ENCODE measurements at regions not wholly inside any gene's neighbourhood (a gene's known extent, or its start where the extent isn't known, plus 50 kb on each side); places are given as distances from the start of the nearest gene placed in this dataset.
"Not testable (repeated sequence)": the region's sequence is repeated elsewhere in the genome, so short reads cannot be mapped to it uniquely, and the experiment has no call there.

DNA sequence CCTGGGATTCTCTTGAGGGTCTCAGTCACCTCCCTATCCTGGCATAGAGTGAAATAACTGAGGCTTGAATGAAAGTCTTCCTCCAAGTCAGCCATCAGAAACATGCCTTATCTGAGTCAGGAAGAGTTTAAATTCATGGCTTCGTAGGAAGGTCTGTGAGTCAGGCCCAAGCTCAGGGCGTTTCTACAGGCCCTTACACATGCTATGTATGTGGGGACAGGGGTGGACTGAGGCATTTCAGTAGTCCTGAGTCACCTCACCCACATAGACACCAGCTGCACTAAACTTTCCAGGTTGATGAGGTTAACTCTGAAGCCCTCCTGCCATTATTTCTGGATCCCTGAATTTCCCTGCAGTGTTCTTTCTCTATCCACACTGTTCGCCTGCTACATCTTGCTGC lies 134.6 kb upstream of the RCN1 start:
- no peak for DNase-seq

DNA sequence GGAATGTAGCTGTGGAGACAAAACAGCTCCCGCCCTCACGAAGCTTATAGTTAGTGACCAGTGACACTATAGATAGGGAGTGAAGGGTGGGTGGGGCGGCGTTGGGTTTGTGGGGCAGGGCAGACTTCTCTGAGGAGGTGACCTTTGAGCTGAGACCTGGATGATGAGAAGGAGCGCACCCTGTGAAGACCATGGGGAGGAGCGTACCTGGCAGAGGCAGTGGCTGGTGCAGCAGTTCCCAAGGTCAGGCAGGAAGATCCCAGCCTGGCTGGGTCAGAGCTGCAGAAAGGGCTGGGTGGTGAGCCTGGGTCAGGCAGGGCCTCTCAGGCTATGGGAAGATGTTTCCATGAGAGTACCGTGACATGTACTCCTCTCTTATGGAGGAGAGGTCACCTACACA lies 135.0 kb upstream of the RCN1 start:
- DNase-seq, result no peak

DNA sequence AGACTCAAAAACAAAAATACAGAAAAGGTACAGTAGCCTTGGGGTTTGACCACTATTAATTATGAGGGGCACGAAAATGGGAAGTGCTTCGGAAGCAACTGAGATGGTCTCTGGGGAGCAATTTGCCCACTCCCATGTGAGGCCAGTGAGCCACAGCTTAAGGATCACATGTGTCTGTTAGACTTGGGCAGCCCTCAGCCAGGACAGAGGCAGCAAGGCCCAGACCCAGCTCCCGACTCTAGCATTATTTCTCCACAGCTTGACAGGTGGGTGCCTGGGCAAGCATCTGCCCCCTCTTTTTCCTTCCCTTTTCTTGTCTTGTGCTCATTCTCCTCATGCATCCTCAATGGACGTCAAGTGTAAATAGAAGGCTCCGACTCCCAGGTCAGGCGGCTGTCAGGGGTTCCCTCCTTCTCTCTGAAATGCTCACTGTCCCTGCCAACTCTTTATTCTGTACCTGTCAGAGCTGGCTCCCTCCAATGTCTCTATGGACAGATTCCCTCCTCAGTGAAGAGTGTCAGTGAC lies 137.0 kb upstream of the RCN1 start:
- DNase-seq, result no peak

DNA sequence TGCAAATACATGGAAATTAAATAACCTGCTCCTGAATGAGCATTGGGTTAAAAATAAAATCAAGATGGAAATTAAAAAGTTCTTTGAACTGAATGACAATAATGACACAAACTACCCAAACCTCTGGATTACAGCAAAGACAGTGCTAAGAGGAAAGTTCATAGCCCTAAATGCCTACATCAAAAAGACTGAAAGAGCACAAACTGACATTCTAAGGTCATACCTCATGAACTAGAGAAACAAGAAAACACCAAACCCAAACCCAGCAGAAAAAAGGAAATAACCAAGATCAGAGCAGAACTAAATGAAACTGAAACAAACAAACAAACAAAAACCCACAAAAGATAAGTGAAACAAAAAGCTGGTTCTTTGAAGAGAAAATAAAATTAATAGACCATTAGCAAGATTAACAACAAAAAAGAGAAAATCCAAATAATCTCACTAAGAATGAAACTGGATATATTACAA lies 138.6 kb upstream of the PAX6 start:
- DNase-seq, result not testable (repeated sequence)

DNA sequence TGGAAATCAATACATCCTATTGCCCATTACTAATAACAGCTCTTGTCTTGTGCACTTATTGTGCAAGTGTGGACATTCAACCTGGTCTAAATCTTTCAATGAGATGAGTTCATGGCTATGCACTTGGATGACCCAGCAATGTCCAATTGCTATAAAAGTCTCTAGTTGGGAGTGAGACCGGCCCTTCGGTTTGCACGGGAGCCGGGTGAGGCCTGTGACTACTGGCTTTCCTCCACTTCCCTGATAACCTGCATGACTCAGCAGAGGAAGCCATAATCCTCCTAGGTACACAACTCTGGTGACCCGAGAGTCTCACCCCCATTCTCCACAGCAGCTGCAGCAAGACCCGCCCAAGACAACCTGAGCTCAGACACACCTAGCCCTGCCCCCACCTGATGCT lies 135.9 kb upstream of the PAX6 start:
- no peak for DNase-seq

DNA sequence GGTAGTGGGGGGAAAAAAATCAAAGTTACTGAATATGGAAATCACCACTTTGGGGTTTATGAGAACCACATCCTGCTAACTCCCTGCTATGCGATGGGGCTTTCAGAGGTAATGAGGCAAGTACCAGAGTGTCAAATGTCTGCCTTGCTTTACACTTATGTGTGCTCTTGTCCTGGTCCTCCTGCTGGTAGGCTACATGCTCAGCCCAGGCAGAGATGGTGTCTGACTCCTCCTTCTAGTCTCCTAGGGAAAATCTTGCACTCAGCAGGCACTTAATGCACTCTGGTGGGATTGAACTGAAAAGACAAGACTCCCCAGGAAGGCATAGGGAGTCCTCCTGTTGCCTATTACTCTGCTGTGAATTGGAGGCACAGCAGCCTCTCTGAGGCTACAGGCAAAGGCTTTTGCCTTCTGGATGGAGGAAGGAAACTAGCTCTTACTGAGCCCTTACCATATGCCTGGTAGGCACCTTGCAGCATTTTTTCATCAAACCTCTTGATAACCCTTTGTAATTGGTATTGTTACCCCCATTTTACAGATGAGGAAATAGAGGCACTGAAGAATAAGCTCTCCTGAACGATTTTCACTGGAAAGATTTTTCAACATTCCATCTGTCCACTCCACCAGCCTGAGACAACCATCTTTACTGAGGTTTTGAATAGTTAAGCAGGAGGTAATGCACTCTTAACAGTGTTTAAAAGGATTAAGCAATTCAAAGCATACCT lies 132.1 kb upstream of the PAX6 start:
- no peak for DNase-seq

DNA sequence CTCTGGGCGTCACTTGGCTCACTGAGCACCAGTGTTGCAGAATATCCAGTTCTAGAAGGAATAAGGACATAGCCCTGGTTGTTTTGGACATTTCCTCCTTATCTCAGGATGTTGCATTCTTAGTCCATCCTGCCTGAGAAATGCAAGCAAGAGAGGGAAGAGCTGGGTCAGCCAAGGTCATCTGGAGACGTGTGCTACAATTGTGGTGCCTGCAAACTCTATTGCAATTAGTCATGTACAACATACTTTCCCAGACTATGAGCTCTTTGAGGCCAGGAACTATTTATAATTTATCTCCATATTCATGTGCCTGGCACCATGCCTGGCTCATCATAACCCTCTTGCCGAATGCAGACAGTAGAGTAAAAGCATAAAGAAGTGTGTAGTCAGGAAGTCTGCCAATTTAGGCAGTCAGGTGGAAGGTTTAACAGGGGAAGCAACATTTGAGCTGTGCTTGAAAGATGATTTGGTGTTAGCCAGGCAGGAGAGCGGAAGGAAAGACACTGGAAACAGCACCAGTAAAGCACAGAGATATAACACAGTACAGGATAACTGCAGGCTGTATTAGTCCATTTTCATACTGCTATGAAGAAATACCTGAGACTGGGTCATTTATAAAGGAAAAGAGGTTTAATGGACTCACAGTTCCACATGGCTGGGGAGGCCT lies 129.4 kb upstream of the PAX6 start:
- DNase-seq, result no peak

DNA sequence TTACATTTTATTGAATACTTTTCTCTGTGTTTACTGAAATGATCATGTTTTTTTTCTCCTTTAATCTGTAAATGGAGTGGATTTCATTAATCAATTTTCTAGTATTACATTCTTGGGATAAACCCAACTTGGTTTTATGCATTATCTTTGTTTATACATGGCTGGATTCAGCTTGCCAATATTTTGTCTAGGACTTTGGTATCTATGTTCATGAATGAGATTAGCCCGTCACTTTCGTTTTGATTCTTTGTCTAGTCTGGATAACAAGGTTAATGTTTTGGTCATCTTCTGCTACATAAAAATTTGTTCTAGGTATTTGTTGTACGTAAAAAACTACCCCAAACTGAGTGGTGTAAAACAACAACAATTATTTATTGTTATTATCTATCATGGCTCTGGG lies 127.9 kb upstream of the PAX6 start:
- DNase-seq, result no peak

DNA sequence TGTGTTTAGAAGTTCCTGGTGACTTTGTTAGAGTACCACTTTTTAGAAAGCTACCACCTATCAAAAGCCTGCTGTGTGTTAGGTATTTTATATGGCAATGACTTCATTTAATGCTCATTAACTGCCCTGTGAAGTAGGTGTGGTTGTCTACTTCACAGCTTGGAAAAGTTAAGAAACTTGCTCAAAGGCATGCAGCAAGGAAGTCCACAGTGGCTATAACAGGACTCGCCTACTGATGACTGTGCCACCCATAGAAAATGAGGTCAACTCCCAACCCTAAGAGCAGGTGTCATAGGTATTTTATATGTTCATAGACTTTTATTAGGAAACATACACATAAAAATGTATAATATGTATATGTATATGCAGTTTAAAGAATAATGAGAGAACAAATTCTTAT lies 125.2 kb upstream of the PAX6 start:
- no peak for DNase-seq

DNA sequence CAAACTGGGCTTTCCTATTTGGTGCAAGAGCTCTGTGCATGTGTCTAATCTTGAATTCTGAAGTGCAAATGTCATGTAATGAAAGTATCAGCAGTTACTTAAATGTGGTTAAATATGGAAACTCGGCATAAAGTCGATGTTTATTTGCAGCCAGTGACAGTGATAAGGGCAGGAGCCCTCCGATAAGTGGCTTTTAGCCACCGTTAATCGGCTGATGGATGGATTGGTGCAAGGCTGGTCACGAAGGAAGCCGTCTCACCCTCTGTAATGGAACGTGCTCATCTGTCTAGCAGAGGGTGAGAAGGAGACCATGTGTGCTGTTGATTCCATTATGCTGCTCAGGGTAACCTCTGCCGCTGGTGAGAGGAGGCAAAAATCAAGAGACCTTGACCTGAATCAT lies 121.8 kb upstream of the PAX6 start:
- no peak for DNase-seq

DNA sequence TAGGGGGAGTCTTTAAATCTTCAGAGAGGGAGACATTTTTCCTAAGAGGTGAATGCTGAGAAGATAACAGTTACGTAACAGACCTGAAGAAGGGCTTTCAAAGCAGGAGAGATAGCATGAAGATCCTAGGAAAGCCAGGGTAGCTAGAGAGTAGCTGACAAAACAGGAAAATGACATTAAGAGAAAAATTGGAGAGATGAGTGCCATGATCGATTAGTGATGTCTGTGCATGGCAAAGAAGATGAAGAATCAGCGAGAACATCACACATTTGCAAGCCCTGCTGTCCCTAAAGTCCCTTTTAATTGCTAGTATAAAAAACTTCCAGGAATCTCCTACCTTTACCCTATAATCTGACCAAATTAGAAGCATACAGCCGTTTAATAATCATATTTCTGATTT lies 116.9 kb upstream of the PAX6 start:
- DNase-seq, result no peak

DNA sequence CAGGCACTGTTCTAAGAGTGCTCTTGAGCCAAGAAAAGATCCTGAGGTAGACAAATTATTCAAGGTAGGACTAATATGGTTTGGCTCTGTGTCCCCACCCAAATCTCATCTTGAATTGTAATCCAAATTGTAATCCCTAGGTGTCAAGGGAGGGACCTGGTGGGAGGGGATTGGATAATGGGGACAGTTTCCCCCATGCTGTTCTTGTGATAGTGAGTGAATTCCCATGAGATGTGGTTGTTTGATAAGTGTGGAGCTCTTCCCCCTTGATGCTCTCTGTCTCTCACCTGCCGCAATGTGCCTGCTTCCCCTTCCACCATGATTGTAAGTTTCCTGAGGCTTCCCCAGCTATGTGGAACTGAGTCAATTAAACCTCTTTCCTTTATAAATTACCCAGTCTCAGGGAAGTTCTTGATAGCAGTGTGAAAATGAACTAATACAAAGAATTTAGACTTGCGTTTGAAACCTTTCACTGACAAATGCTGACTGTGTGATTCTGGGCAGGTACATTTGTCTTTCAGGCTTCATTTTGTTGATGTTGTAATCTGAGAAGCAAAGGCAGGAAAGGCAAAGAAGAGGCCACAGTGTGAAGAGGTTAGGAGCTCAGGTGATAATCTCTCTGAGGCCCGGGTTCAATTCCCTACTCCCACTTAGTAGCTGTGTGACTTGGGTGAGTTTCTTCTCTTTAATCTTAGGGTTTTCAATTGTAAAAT lies 115.8 kb upstream of the PAX6 start:
- DNase-seq, result peak in 1 of 2 experiments; percentile 9

DNA sequence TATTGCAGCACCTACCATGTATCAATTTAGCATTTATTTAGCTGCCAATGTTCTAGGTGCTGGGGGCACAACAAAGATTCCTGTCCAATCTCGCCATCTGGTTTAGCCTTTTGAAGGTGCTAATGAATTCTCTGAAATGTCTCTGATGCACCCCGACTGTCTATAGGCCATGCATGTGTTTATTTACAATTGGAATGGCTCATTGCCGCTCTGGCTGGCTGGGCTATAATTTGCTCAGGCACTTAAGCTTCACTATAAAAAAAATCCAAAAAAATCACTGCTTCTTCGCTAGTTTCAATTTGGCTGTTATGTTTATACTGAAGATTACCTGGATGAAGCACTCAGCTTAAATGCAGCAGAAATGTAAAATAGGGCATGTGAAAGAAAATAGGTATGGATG lies 115.0 kb upstream of the PAX6 start:
- DNase-seq, result peak in 1 of 2 experiments; percentile 10

DNA sequence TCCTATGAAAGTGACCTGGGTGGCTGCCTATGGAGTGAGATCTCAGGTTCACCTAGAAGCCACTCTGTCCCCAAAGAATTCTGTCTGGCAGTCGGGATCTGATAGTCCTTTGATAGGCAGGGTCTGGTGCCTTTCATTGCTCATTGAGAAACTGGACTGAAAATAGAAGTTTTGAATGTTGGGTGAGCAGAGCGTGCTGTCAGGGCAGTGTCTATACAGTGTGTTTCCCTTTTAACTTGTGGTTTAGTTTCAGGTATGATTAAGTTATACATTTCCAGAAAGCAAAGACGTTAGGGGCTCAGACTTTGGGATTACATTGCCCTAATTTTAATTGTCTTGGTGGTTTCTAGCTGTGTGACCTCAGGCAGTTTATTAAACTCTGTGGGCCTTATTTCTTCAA lies 111.3 kb upstream of the PAX6 start:
- DNase-seq, result no peak

DNA sequence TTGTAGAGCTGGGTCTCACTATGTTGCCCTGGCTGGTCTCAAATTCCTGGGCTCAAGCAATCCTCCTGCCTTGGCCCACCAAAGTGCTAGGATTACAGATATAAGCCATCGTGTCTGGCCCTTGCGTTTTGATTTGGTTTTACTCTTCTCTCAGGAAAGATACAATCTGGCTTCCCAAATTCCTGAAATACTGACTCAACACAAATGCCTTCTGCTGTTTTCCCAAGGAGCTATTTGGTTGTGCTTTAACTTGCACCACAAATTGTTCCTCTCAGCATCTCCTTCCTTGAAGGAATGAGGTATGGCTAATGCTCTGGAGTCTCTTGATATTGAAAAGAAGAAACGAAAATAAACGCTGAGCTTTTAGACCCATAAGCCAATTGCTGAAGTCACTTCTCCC lies 110.0 kb upstream of the PAX6 start:
- no peak for DNase-seq

DNA sequence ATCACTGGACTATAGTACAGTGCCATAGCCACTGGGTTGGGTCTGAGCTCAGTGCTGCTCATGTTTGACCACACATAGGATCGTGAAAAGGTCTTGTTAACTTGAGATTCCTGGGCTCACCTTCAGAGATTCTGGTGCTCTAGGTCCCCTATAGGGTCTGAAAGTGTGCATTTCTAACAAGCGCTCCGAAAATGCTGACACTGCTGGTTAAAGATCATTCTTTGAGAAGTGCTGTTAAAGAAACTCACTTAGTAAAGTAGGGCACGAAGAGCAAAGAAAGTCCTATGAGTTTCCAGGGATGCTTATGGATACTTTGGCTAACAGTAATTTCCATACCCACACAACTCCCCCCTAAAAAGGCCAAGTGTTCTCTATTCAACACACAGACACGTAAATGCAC lies 108.1 kb upstream of the PAX6 start:
- DNase-seq, result no peak

DNA sequence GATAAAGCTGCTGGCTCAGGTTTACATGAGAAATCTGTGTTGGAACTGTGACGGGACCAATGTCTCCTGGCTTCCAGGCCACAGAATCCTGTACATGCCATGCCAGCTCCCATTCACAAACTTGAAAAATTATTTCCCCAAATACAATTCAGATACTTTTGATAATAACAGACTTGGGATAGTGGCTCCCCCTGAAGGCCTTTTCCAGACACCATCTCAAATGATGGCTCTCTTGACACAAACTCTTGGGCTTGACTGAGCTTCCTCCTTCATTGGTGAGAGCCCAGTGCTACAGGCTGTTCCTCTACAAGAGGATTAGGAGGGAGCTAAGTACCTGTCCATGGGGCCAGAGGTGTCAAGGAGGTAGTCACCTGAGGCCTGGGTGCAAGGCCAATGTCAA lies 104.7 kb upstream of the PAX6 start:
- DNase-seq, result no peak

DNA sequence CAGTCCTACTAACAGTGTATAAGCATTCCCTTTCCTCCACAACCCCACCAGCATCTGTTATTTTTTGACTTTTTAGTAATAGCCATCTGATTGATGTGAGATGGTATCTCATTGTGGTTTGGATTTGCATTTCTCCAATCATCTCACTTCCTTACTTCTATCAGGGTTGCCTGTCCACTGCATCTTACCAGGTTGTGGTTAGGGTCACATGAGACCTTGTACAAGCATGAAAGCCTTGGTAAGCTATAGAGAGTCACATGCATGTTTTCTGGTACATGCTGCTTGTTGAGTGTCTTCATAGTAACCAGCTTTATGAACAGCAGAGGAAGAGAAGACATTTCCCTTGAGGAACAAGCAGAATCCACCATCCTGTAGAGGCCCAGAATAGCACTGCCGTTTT lies 102.9 kb upstream of the PAX6 start:
- peak in 1 of 2 experiments; percentile 9 for DNase-seq

DNA sequence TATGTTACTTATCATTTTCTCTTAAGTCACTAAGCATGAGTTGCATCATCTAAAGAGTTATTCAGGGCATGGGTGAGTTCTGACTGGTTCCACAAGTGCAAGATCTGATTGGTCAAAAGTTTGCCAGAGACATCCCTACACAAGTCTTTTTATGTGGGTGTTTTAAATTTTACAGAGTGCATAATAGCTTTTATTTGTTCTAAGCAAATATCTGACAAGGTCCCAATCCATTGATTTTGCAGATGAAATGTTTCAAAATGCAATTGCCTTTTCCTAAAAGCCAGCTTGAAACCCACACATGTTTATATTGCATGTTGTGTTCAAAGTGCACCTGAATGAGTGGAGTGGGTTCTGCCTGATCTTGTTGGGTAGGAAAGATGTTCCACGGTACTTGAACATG lies 101.7 kb upstream of the PAX6 start:
- DNase-seq, result no peak

DNA sequence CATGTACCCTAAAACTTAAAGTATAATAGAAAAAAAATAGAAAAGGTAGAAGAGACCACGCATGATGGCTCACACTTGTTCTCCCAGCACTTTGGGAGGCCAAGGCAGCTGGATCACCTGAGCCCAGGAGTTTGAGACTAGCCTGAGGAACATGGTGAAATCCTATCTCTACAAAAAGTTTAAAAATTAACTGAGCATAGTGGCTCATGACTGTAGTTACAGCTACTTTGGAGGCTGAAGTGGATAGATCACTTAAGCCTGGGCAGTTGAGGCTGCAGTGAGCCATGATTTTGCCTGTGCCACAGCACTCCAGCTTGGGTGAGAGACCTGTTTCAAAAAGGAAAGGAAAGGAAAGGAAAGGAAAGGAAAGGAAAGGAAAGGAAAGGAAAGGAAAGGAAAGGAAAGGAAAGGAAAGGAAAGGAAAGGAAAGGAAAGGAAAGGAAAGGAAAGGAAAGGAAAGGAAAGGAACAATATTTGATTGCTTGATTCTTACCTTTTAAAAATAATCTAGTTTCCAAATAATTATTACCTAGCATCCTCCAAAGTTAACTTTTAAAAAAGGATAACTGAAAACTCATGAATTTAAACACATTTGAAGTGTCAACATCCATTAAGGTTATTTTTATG lies 99.9 kb upstream of the PAX6 start:
- no peak for DNase-seq

DNA sequence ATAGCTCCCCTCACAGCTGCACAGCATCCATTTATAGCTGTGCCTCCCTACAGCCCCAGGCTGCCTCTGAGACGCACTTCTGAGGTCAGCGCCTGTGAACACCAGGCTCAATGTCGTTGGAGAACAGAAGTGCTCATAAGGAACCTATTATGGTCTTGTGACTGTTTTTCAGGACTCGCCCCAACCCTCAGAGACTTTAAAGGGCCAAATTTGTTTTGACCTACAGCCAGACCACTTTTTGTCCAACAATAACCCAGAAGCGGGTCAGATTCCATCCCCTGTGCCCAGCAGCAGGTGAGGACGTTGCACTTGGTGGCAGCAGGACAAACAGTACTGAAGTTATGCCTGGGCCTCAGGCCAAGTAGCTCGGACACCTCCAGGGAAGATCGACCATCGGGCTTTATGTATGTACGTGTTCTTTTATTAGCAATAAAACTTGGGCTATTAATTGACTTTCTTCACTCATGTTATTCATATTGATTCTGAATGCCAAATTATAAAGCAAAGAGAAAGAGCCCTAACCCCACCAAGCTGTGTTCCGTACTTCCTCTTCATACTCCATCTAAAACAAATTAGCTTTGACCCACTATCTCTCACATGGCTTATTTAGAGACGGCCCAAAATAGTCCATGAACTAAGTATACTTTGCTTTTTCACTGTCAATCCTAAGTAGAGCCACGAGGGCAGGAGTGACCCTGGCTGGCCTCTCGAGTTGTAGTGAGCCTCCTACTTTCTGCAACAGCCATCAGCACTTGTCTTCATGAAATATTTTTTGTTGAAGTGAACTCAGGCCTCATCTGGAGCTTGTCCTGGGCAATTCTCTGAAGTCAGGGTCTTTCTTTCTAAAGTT lies 92.3 kb upstream of the PAX6 start:
- DNase-seq, result no peak

DNA sequence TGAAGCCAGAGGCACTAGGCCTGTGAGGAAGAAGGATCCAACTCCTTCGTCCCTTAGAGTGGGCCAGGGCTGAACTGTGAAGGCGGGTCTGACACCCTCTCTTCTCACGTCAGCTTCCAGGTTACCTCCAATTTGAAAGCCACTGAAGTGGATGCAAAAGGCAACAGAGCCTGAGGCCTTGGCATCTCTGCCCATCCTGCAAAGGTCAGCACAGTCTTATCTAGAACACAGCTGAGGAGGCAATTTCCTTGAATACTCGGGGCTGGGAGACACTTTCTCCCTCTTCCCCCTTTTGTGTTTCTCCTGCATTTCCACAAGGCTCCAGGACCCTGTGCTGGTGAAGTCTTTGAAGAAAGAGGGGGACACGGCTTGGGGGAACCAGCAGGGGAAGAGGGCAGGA lies 91.6 kb upstream of the PAX6 start:
- no peak for DNase-seq

DNA sequence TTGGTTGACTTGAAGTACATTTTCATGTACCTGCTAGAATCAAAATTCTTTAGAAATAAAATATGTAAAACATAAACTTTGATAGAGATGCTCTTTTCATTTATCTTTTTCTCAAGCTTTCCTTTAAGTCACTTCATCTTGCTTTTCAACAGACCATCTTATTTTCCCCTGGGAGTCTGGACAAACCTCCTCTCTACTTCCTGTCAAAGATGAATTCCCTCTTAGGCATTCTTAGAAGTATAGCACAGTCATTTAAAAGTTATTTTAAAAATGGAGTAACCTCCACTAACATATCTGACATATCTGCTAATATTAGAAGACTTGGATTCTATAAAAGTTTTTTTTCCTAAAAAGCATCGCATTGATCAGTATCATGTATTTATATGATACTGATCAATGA lies 84.8 kb upstream of the PAX6 start:
- no peak for DNase-seq

Measured in NCI-H526 (cell line).